A673 (cell line): ENCODE measurements at regions not wholly inside any gene's neighbourhood (a gene's known extent, or its start where the extent isn't known, plus 50 kb on each side); places are given as distances from the start of the nearest gene placed in this dataset.

Source experiments
- BruUV-seq: library from RNA; stranded (reverse); fragments of 400-500 nt; replicated peaks from 2 replicates; lab custom pipeline; 2021; lab: Mats Ljungman, UMichigan
- CTCF ChIA-PET: fragments of 300-600 bp; sonication (Branson Sonifier 250); formaldehyde crosslinking; loops from one replicate; lab custom pipeline; 2022; ENCODE audit warnings: antibody characterized with exemption; lab: Charles Lee
- POLR2A ChIA-PET: fragments of 300-600 bp; sonication (Branson Sonifier 250); formaldehyde crosslinking; loops from one replicate; lab custom pipeline; 2022; ENCODE audit warnings: antibody characterized with exemption; ENCODE audit not compliant: low non-redundant PET; lab: Charles Lee
- DNase-seq: peaks from one replicate; pipeline ENCODE4 v3.0.0-alpha.2; 2015; ENCODE audit warnings: low spot score
- H3K27ac ChIP-seq: fragments of 200-600 bp; sonication (generic); 2 replicates; pipeline ENCODE4 v1.5.1; 2016; ENCODE audit warnings: mixed run types, low read depth, mild to moderate bottlenecking, mixed read lengths, antibody characterized with exemption, low read length; ENCODE audit not compliant: poor library complexity, severe bottlenecking
- H3K27me3 ChIP-seq: fragments of 200-600 bp; sonication (generic); replicated peaks from 2 replicates; pipeline ENCODE4 v1.6.1; 2017; ENCODE audit warnings: mixed run types, low read depth, mild to moderate bottlenecking, mixed read lengths, antibody characterized with exemption, low read length; ENCODE audit not compliant: insufficient read depth, poor library complexity
- H3K36me3 ChIP-seq: fragments of 200-600 bp; sonication (generic); 2 replicates; pipeline ENCODE4 v1.6.1; 2016; ENCODE audit warnings: mixed run types, mild to moderate bottlenecking, mixed read lengths, antibody characterized with exemption, low read length; ENCODE audit not compliant: insufficient read depth, poor library complexity, severe bottlenecking
- H3K4me1 ChIP-seq: fragments of 200-600 bp; sonication (generic); 2 replicates; pipeline ENCODE4 v1.6.1; 2017; ENCODE audit warnings: mixed run types, mild to moderate bottlenecking, mixed read lengths, antibody characterized with exemption, low read length; ENCODE audit not compliant: insufficient read depth, poor library complexity, severe bottlenecking
- H3K4me3 ChIP-seq: fragments of 200-600 bp; sonication (generic); 2 replicates; pipeline ENCODE4 v1.5.1; 2016; ENCODE audit warnings: low read depth, mixed run types, mild to moderate bottlenecking, mixed read lengths, low read length; ENCODE audit not compliant: poor library complexity, severe bottlenecking
- H3K9me3 ChIP-seq: fragments of 200-600 bp; sonication (generic); 2 replicates; pipeline ENCODE4 v1.6.1; 2016; ENCODE audit warnings: mixed run types, low read depth, mild to moderate bottlenecking, mixed read lengths, antibody characterized with exemption, low read length; ENCODE audit not compliant: poor library complexity, severe bottlenecking
- CTCF ChIP-seq: fragments of 300-800, 200-600 bp; sonication (generic); conservative IDR thresholded peaks from 2 replicates; pipeline ENCODE4 v1.5.1; 2017; ENCODE audit warnings: low read depth, mild to moderate bottlenecking, antibody characterized with exemption, low read length, moderate library complexity, mixed read lengths
- EZH2 ChIP-seq: fragments of 200-600 bp; sonication (generic); IDR thresholded peaks from 2 replicates; pipeline ENCODE4 v1.6.1; 2017; ENCODE audit warnings: borderline replicate concordance, low read depth, mild to moderate bottlenecking, mixed read lengths, antibody characterized with exemption, low read length; ENCODE audit not compliant: poor library complexity, severe bottlenecking
- intact Hi-C: fragments of 100-400 bp; cut with micrococcal nuclease; formaldehyde crosslinking; loops from one replicate; pipeline ENCODE4 v1.10.0; 2022; ENCODE audit not compliant: unreplicated experiment

GRCh38 chr6:164424489-164424888, 884.9 kb downstream of the C6orf118 start:
- Histone ChIP-seq H3K4me3 (no peak overlapping the region), H3K27me3 (no peaks in the 10 kb centered on the region), H3K36me3 (no peaks in the 10 kb centered on the region), H3K27ac (no peak overlapping the region), H3K4me1 (no peaks in the 10 kb centered on the region), H3K9me3 (peaks cover 14% of the 10 kb centered on the region)
- ChIA-PET POLR2A (no interaction called here), CTCF (no interaction called here)
- no peak for TF ChIP-seq CTCF
- TF ChIP-seq EZH2: no peak
- BruUV-seq: no TSS peak
- intact Hi-C loops: no loop called here
- DNase-seq: no peak

DNA sequence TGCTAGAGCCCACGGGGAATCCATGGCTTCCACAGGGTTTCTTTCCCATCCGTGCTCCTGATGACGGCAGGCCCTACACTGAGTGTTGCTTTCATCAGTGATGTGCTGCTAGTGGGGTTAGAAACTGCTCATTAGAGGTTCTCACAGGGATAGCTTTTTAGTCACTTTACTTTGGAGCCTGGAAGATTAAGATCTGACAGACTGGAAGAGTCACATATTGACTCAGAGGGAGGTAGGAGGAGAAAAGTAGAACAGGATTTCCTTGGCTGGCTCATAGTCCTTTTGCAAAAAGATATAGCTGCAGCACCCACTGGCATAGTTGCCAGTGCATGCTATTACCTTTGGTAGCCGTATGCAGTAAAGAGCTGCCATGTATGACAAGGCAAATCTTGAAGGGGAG, 890.3 kb downstream of the C6orf118 start:
- POLR2A ChIA-PET: no interaction called here
- intact Hi-C loops: no loop called here
- no peaks in the 10 kb centered on the region for H3K27me3 ChIP-seq
- no peak overlapping the region for H3K4me3 ChIP-seq
- BruUV-seq: no TSS peak
- no peak for DNase-seq
- CTCF ChIA-PET: no interaction called here
- H3K27ac ChIP-seq: no peak overlapping the region
- no peaks in the 10 kb centered on the region for H3K4me1 ChIP-seq
- H3K9me3 ChIP-seq: peaks cover 14% of the 10 kb centered on the region
- no peaks in the 10 kb centered on the region for H3K36me3 ChIP-seq
- no peak for TF ChIP-seq EZH2
- TF ChIP-seq CTCF: no peak

DNA sequence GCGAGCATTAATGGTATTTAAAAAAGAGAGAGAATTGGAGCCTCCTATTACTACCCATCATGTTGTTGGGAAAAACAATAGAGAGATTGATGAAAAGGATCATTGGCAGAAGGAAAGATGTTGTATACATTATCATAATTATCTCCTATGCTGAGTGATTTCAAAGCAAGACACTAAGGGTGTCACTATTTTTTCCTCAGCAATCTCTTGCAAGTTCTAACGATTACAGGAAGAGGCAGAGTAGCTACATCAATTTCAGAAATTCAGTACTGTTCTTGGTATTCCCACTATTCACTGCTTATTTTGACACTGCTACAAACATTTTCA, 891.2 kb downstream of the C6orf118 start:
- CTCF ChIA-PET: no interaction called here
- no peak overlapping the region for H3K4me3 ChIP-seq
- BruUV-seq: no TSS peak

More for the DNA sequence above, 891.2 kb downstream of the C6orf118 start:
- H3K4me1 ChIP-seq: no peaks in the 10 kb centered on the region
- no peak for TF ChIP-seq CTCF
- no peak for TF ChIP-seq EZH2
- no peaks in the 10 kb centered on the region for H3K27me3 ChIP-seq
- intact Hi-C loops: no loop called here
- H3K36me3 ChIP-seq: no peaks in the 10 kb centered on the region
- no peak overlapping the region for H3K27ac ChIP-seq
- no peak for DNase-seq
- POLR2A ChIA-PET: no interaction called here
- H3K9me3 ChIP-seq: peaks cover 11% of the 10 kb centered on the region
